ENCODE measurements at regions not wholly inside any gene's neighbourhood (a gene's known extent, or its start where the extent isn't known, plus 50 kb on each side); places are given as distances from the start of the nearest gene placed in this dataset.
"Not testable (repeated sequence)": the region's sequence is repeated elsewhere in the genome, so short reads cannot be mapped to it uniquely, and the experiment has no call there.

- in situ Hi-C loops (cut with MboI; ENCODE audit: low sequenced_read_pairs, unreplicated experiment) = no loop called here
- TF ChIP-seq CTCF (IDR thresholded peaks at IDR 0.05; ENCODE audit: borderline replicate concordance, control extremely low read depth, extremely low read depth, insufficient read depth, missing control alignments) = no peak
- DNase-seq (ENCODE audit: low spot score) = no peak
Measured at GRCh38 chr17:77284023-77284617, 143.4 kb downstream of the SEC14L1 start.

GRCh38 chr17:77285594-77286390 is 145.0 kb downstream of the SEC14L1 start:
- in situ Hi-C loops (cut with MboI; ENCODE audit: low sequenced_read_pairs, unreplicated experiment) = no loop called here
- no peak for DNase-seq (ENCODE audit: low spot score)
- TF ChIP-seq CTCF (IDR thresholded peaks at IDR 0.05; ENCODE audit: borderline replicate concordance, control extremely low read depth, extremely low read depth, insufficient read depth, missing control alignments) = no peak

GRCh38 chr17:77286391-77286640 is 145.5 kb downstream of the SEC14L1 start:
- in situ Hi-C loops (cut with MboI; ENCODE audit: low sequenced_read_pairs, unreplicated experiment) = no loop called here
- TF ChIP-seq CTCF (IDR thresholded peaks at IDR 0.05; ENCODE audit: borderline replicate concordance, control extremely low read depth, extremely low read depth, insufficient read depth, missing control alignments) = no peak
- DNase-seq (ENCODE audit: low spot score) = no peak

- in situ Hi-C loops (cut with MboI; ENCODE audit: low sequenced_read_pairs, unreplicated experiment) = no loop called here
- DNase-seq (ENCODE audit: low spot score) = no peak
- no peak for TF ChIP-seq CTCF (IDR thresholded peaks at IDR 0.05; ENCODE audit: borderline replicate concordance, control extremely low read depth, extremely low read depth, insufficient read depth, missing control alignments)
Measured at GRCh38 chr17:77286641-77287431, 146.1 kb downstream of the SEC14L1 start.

GRCh38 chr17:77287432-77288068 is 146.8 kb downstream of the SEC14L1 start:
- in situ Hi-C loops (cut with MboI; ENCODE audit: low sequenced_read_pairs, unreplicated experiment) = no loop called here
- no peak for DNase-seq (ENCODE audit: low spot score)
- TF ChIP-seq CTCF (IDR thresholded peaks at IDR 0.05; ENCODE audit: borderline replicate concordance, control extremely low read depth, extremely low read depth, insufficient read depth, missing control alignments) = no peak

- DNase-seq (ENCODE audit: low spot score) = no peak
- in situ Hi-C loops (cut with MboI; ENCODE audit: low sequenced_read_pairs, unreplicated experiment) = no loop called here
- TF ChIP-seq CTCF (IDR thresholded peaks at IDR 0.05; ENCODE audit: borderline replicate concordance, control extremely low read depth, extremely low read depth, insufficient read depth, missing control alignments) = no peak
Measured at GRCh38 chr17:77288115-77288619, 147.4 kb downstream of the SEC14L1 start.

GRCh38 chr17:77290759-77291558 is 150.2 kb downstream of the SEC14L1 start:
- DNase-seq (ENCODE audit: low spot score); in situ Hi-C loops (cut with MboI; ENCODE audit: low sequenced_read_pairs, unreplicated experiment): not testable (repeated sequence)
